HCT116 (cell line): ENCODE measurements at regions not wholly inside any gene's neighbourhood (a gene's known extent, or its start where the extent isn't known, plus 50 kb on each side); places are given as distances from the start of the nearest gene placed in this dataset.

Experiments
- ATAC-seq: fragments of 200-7000 bp; cut with Tn5 transposase; 2 replicates; pipeline ENCODE4 v1.9.1; 2020; ENCODE audit warnings: mild to moderate bottlenecking, moderate library complexity
- BruUV-seq: library from RNA; stranded (reverse); fragments of 400-500 nt; replicated peaks from 2 replicates; lab custom pipeline; 2021; lab: Mats Ljungman, UMichigan
- CTCF ChIA-PET: fragments of 300-600 bp; sonication (Branson Sonifier 250); formaldehyde crosslinking; loops from one replicate; lab custom pipeline; 2021; ENCODE audit warnings: antibody characterized with exemption; lab: Charles Lee
- POLR2A ChIA-PET: fragments of 300-600, 350-600 bp; sonication (Branson Sonifier 250); formaldehyde crosslinking; loops from one replicate; lab custom pipeline; 2021; ENCODE audit warnings: antibody characterized with exemption; lab: Charles Lee
- RAD21 ChIA-PET, 2 experiments: fragments of 300-600 bp; sonication (Branson Sonifier 250); formaldehyde crosslinking; loops; one replicate each; lab custom pipeline; 2023; ENCODE audit warnings: low total read pairs in 2 of 2; ENCODE audit not compliant: uncharacterized antibody in 2 of 2, unreplicated experiment in 2 of 2, low non-redundant PET in 1 of 2; lab: Charles Lee
- DNase-seq: peaks from one replicate; pipeline ENCODE4 v3.0.0-alpha.2; 2010; ENCODE audit warnings: low read depth, low spot score
- H2AFZ ChIP-seq: fragments of 200-600 bp; shearing (Covaris generic), sonication (generic); 2 replicates; pipeline ENCODE4 v1.6.1; 2017; ENCODE audit warnings: low read depth, mixed run types, mixed read lengths, antibody characterized with exemption, low read length; ENCODE audit not compliant: poor library complexity, severe bottlenecking
- H3K27ac ChIP-seq: 2 replicates; pipeline ENCODE4 v1.5.1; 2012; ENCODE audit warnings: low read depth, low read length
- H3K27me3 ChIP-seq: fragments of 200-600 bp; sonication (generic); 2 replicates; pipeline ENCODE4 v1.6.1; 2016; ENCODE audit warnings: mixed run types, low read length, mixed read lengths; ENCODE audit not compliant: insufficient read depth
- H3K36me3 ChIP-seq, 2 experiments: fragments of 200-500 bp in 1 of 2; fragments of 200-600 bp in 1 of 2; sonication (Bioruptor generic) in 1 of 2; sonication (generic) in 1 of 2; 2 replicates each; pipeline versions ENCODE4 v1.5.1 to v1.6.1; 2014 to 2016; ENCODE audit warnings: low read length in 2 of 2, inconsistent platforms in 1 of 2, mixed read lengths in 1 of 2, mixed run types in 1 of 2; ENCODE audit not compliant: insufficient read depth in 2 of 2, control insufficient read depth in 1 of 2
- H3K4me1 ChIP-seq, 2 experiments: fragments of 200-600 bp in 1 of 2; sonication (generic) in 1 of 2; 2 replicates each; pipeline versions ENCODE4 v1.5.1 to v1.6.1; 2012 to 2017; ENCODE audit warnings: low read length in 2 of 2, inconsistent platforms in 1 of 2, mild to moderate bottlenecking in 1 of 2, mixed read lengths in 1 of 2, mixed run types in 1 of 2, moderate library complexity in 1 of 2; ENCODE audit not compliant: insufficient read depth in 2 of 2, control insufficient read depth in 1 of 2
- H3K4me2 ChIP-seq: fragments of 200-600 bp; sonication (generic); 2 replicates; pipeline ENCODE4 v1.6.1; 2017; ENCODE audit warnings: mixed run types, low read length, mixed read lengths
- H3K4me3 ChIP-seq, 2 experiments: fragments of 200-600 bp in 1 of 2; sonication (generic) in 1 of 2; replicated peaks in 1 of 2; 2 replicates each; pipeline ENCODE4 v1.5.1; 2011 to 2016; ENCODE audit warnings: low read length in 2 of 2, control low read depth in 1 of 2, low read depth in 1 of 2, mild to moderate bottlenecking in 1 of 2, mixed read lengths in 1 of 2, mixed run types in 1 of 2
- H3K79me2 ChIP-seq: fragments of 200-600 bp; sonication (generic); 2 replicates; pipeline ENCODE4 v1.6.1; 2017; ENCODE audit warnings: mild to moderate bottlenecking, mixed run types, low read length, moderate library complexity, mixed read lengths; ENCODE audit not compliant: insufficient read depth
- H3K9ac ChIP-seq: fragments of 200-600 bp; sonication (generic); 2 replicates; pipeline ENCODE4 v1.6.1; 2016; ENCODE audit warnings: low read length, mixed read lengths
- H3K9me2 ChIP-seq: fragments of 200-600 bp; sonication (generic), shearing (Covaris generic); 2 replicates; pipeline ENCODE4 v1.6.1; 2017; ENCODE audit warnings: mixed run types, mild to moderate bottlenecking, moderate library complexity; ENCODE audit not compliant: insufficient read depth
- H3K9me3 ChIP-seq, 2 experiments: fragments of 200-500 bp in 1 of 2; fragments of 200-600 bp in 1 of 2; sonication (Bioruptor generic) in 1 of 2; sonication (generic) in 1 of 2; 2 replicates each; pipeline ENCODE4 v1.6.1; 2014 to 2017; ENCODE audit warnings: low read length in 2 of 2, mixed read lengths in 2 of 2, inconsistent platforms in 1 of 2, low read depth in 1 of 2, mild to moderate bottlenecking in 1 of 2, mixed run types in 1 of 2, moderate library complexity in 1 of 2; ENCODE audit not compliant: control insufficient read depth in 1 of 2, insufficient read depth in 1 of 2
- H4K20me1 ChIP-seq: fragments of 200-600 bp; sonication (generic), shearing (Covaris generic); 2 replicates; pipeline ENCODE4 v1.6.1; 2017; ENCODE audit warnings: mixed run types, mild to moderate bottlenecking, moderate library complexity; ENCODE audit not compliant: insufficient read depth
- CEBPB ChIP-seq: IDR thresholded peaks from 2 replicates; pipeline ENCODE4 v1.6.1; 2012; ENCODE audit warnings: low read depth
- ELF1 ChIP-seq: IDR thresholded peaks from 2 replicates; pipeline ENCODE4 v1.6.1; 2012; ENCODE audit warnings: low read depth, borderline replicate concordance
- EZH2 ChIP-seq: fragments of 200-600 bp; sonication (generic); IDR thresholded peaks from 2 replicates; pipeline ENCODE4 v1.6.1; 2017; ENCODE audit warnings: antibody characterized with exemption, mixed run types
- EZH2phosphoT487 ChIP-seq: fragments of 200-600 bp; IDR thresholded peaks from 2 replicates; pipeline ENCODE4 v1.6.1; 2018; ENCODE audit warnings: antibody characterized with exemption, borderline replicate concordance
- RAD21 ChIP-seq: IDR thresholded peaks from 2 replicates; pipeline ENCODE4 v1.6.1; 2012; ENCODE audit warnings: low read depth, mild to moderate bottlenecking
- SIN3A ChIP-seq: IDR thresholded peaks from 2 replicates; pipeline ENCODE4 v1.6.1; 2012; ENCODE audit warnings: low read depth
- TCF7L2 ChIP-seq: IDR thresholded peaks from 2 replicates; pipeline ENCODE4 v1.7.0; 2011; ENCODE audit warnings: borderline replicate concordance, inconsistent platforms; ENCODE audit not compliant: insufficient read depth, insufficient read length; ENCODE audit errors: extremely low read depth
- ZBTB33 ChIP-seq: IDR thresholded peaks from 2 replicates; pipeline ENCODE4 v1.6.1; 2011; ENCODE audit warnings: mild to moderate bottlenecking, low read length, moderate library complexity; ENCODE audit not compliant: insufficient replicate concordance; ENCODE audit errors: extremely low read depth
- ZFX ChIP-seq: fragments of 450-650 bp; IDR thresholded peaks from 2 replicates; pipeline ENCODE4 v1.6.1; 2017
- ZNF274 ChIP-seq: fragments of 200-500 bp; sonication (Bioruptor generic); IDR thresholded peaks from 2 replicates; pipeline ENCODE4 v1.6.1; 2014; ENCODE audit warnings: mild to moderate bottlenecking, low read depth, low read length, inconsistent platforms
- intact Hi-C: fragments of 100-400 bp; cut with micrococcal nuclease; formaldehyde crosslinking; loops from 2 replicates; pipeline ENCODE4 v1.10.0; 2022

GRCh38 chr4:54499308-54500074 lies 158.3 kb upstream of the KIT start:
- POLR2A ChIA-PET, result no interaction called here
- TF ChIP-seq CEBPB (no peak), EZH2phosphoT487 (no peak), ZBTB33 (no peak), ELF1 (no peak), TCF7L2 (no peak)
- Histone ChIP-seq H3K9me2 (no peaks in the 10 kb centered on the region), H3K27me3 (no peaks in the 10 kb centered on the region), H3K36me3 (no peaks in the 10 kb centered on the region), H4K20me1 (no peaks in the 10 kb centered on the region), H3K9me3 (no peaks in the 10 kb centered on the region), H3K27ac (no peak overlapping the region), H3K4me2 (peak overlapping the region; percentile 42; the same call in 1 of the 2 replicates), H3K4me1 (peaks cover 4 to 18% of the 10 kb centered on the region in 2 experiments; a peak in 2 of 4 replicates), H3K4me3 (no peak overlapping the region), H3K9ac (no peak overlapping the region), H3K79me2 (no peaks in the 10 kb centered on the region), H2AFZ (no peak overlapping the region)
- ATAC-seq (peak; percentile 30; the same call in 1 of the 2 replicates), DNase-seq (no peak)
- BruUV-seq, result no TSS peak
- CTCF ChIA-PET, result no interaction called here
- RAD21 ChIA-PET, result no interaction called here
- intact Hi-C loops, result no loop called here

- Histone ChIP-seq H3K27ac (no peak overlapping the region), H2AFZ (no peak overlapping the region), H3K4me3 (no peak overlapping the region), H3K4me2 (no peak overlapping the region), H3K9me3 (peaks cover 0 to 3% of the 10 kb centered on the region in 2 experiments; a peak in 1 of 4 replicates), H4K20me1 (no peaks in the 10 kb centered on the region), H3K79me2 (no peaks in the 10 kb centered on the region)
- POLR2A ChIA-PET, result no interaction called here
- DNase-seq, result no peak
- TF ChIP-seq ZFX (no peak), EZH2 (no peak), SIN3A (no peak), ZNF274 (no peak), RAD21 (no peak)
- TF ChIP-seq, all 23 proteins: peak for 0
- intact Hi-C loops, result no loop called here
- Histone ChIP-seq H3K9me2 (no peaks in the 10 kb centered on the region), H3K4me1 (no peaks in the 10 kb centered on the region), H3K9ac (no peak overlapping the region), H3K27me3 (no peaks in the 10 kb centered on the region), H3K36me3 (no peaks in the 10 kb centered on the region)
- ChIA-PET RAD21 (no interaction called here), CTCF (no interaction called here)
- no peak for ATAC-seq
- BruUV-seq, result no TSS peak
These were observed 152.4 kb upstream of the KIT start for GRCh38 chr4:54505362-54505761.
